Epithelial cell of prostate (primary cell): ENCODE measurements at regions not wholly inside any gene's neighbourhood (a gene's known extent, or its start where the extent isn't known, plus 50 kb on each side); places are given as distances from the start of the nearest gene placed in this dataset.
"Not testable (repeated sequence)": the region's sequence is repeated elsewhere in the genome, so short reads cannot be mapped to it uniquely, and the experiment has no call there.

ENCODE experiments used
- DNase-seq: peaks from one replicate; pipeline ENCODE4 v3.0.0-alpha.2; 2011; ENCODE audit warnings: low read depth, low spot score
- H3K27ac ChIP-seq: fragments of 450-650 bp; 2 replicates; pipeline ENCODE4 v1.5.1; 2017; ENCODE audit warnings: mild to moderate bottlenecking

GRCh38 chr5:28596707-28597106, 1558.3 kb upstream of the CDH9 start:
- DNase-seq, H3K27ac ChIP-seq: not testable (repeated sequence)

- no peak for DNase-seq
- no peak overlapping the region for H3K27ac ChIP-seq
These were observed 1542.2 kb upstream of the CDH9 start for GRCh38 chr5:28580616-28581015.

- no peak overlapping the region for H3K27ac ChIP-seq
- DNase-seq, result no peak
These were observed 1537.6 kb upstream of the CDH9 start for GRCh38 chr5:28576022-28576421.

- H3K27ac ChIP-seq, result no peak overlapping the region
- DNase-seq, result no peak
These were observed 1537.0 kb upstream of the CDH9 start for GRCh38 chr5:28575368-28575767.

GRCh38 chr5:28574606-28575005, 1536.2 kb upstream of the CDH9 start:
- DNase-seq, result no peak
- H3K27ac ChIP-seq, result no peak overlapping the region

- H3K27ac ChIP-seq, result no peak overlapping the region
- no peak for DNase-seq
These were observed 1528.7 kb upstream of the CDH9 start for GRCh38 chr5:28567048-28567447.

GRCh38 chr5:28561522-28561921, 1523.1 kb upstream of the CDH9 start:
- no peak for DNase-seq

GRCh38 chr5:28558196-28558595, 1519.8 kb upstream of the CDH9 start:
- no peak overlapping the region for H3K27ac ChIP-seq
- no peak for DNase-seq

More at GRCh38 chr5:28561522-28561921, 1523.1 kb upstream of the CDH9 start:
- no peak overlapping the region for H3K27ac ChIP-seq

- no peak overlapping the region for H3K27ac ChIP-seq
- DNase-seq, result no peak
These were observed 1518.7 kb upstream of the CDH9 start for GRCh38 chr5:28557114-28557513.

- no peak for DNase-seq
- H3K27ac ChIP-seq, result no peak overlapping the region
These were observed 1511.2 kb upstream of the CDH9 start for GRCh38 chr5:28549588-28549987.

- no peak for DNase-seq
- no peak overlapping the region for H3K27ac ChIP-seq
These were observed 1510.5 kb upstream of the CDH9 start for GRCh38 chr5:28548856-28549255.

- no peak overlapping the region for H3K27ac ChIP-seq
- no peak for DNase-seq
These were observed 1506.1 kb upstream of the CDH9 start for GRCh38 chr5:28544501-28544900.

GRCh38 chr5:28543473-28544098, 1505.2 kb upstream of the CDH9 start:
- DNase-seq, result no peak
- H3K27ac ChIP-seq, result no peak overlapping the region

- no peak overlapping the region for H3K27ac ChIP-seq
- peak; percentile 16 for DNase-seq
These were observed 1504.6 kb upstream of the CDH9 start for GRCh38 chr5:28542987-28543386.

- H3K27ac ChIP-seq, result no peak overlapping the region
- DNase-seq, result no peak
These were observed 1485.7 kb upstream of the CDH9 start for GRCh38 chr5:28523888-28524635.

GRCh38 chr5:28523416-28523815, 1485.0 kb upstream of the CDH9 start:
- no peak overlapping the region for H3K27ac ChIP-seq
- no peak for DNase-seq

GRCh38 chr5:28517691-28518090, 1479.3 kb upstream of the CDH9 start:
- no peak overlapping the region for H3K27ac ChIP-seq
- no peak for DNase-seq

- no peak overlapping the region for H3K27ac ChIP-seq
- DNase-seq, result no peak
These were observed 1478.3 kb upstream of the CDH9 start for GRCh38 chr5:28516722-28517121.

GRCh38 chr5:28512648-28513047, 1474.3 kb upstream of the CDH9 start:
- DNase-seq, result no peak
- no peak overlapping the region for H3K27ac ChIP-seq

- no peak for DNase-seq
- no peak overlapping the region for H3K27ac ChIP-seq
These were observed 1466.7 kb upstream of the CDH9 start for GRCh38 chr5:28505121-28505520.

- no peak for DNase-seq
These were observed 1462.1 kb upstream of the CDH9 start for GRCh38 chr5:28500511-28500910.

GRCh38 chr5:28499766-28500290, 1461.4 kb upstream of the CDH9 start:
- DNase-seq, result no peak
- no peak overlapping the region for H3K27ac ChIP-seq

More at GRCh38 chr5:28500511-28500910, 1462.1 kb upstream of the CDH9 start:
- H3K27ac ChIP-seq, result no peak overlapping the region
